CD4-positive, alpha-beta T cell (primary cell): ENCODE measurements at regions not wholly inside any gene's neighbourhood (a gene's known extent, or its start where the extent isn't known, plus 50 kb on each side); places are given as distances from the start of the nearest gene placed in this dataset.

ENCODE experiments used
- ATAC-seq: fragments of 200-7000 bp; cut with Tn5 transposase; one replicate; pipeline ENCODE4 v1.10.0; 2022; ENCODE audit warnings: mild to moderate bottlenecking; ENCODE audit not compliant: poor library complexity
- CTCF ChIA-PET: fragments of 350-600 bp; sonication (Branson Sonifier 250); formaldehyde crosslinking; loops from one replicate; lab custom pipeline; 2021; ENCODE audit warnings: antibody characterized with exemption, inconsistent platforms; lab: Charles Lee
- POLR2A ChIA-PET: fragments of 350-600 bp; sonication (Branson Sonifier 250); formaldehyde crosslinking; loops from one replicate; lab custom pipeline; 2021; ENCODE audit warnings: antibody characterized with exemption, inconsistent platforms; lab: Charles Lee
- DNase-seq, 14 experiments: peaks; one replicate each; pipeline ENCODE4 v3.0.0-alpha.2; 2013 to 2020; ENCODE audit warnings: mixed read lengths in 2 of 14
- H3K27ac ChIP-seq, 2 donors: one replicate each; pipeline versions ENCODE4 v1.5.1 to v1.7.0; 2013; ENCODE audit warnings: low read length in 2 of 2, low read depth in 1 of 2, mild to moderate bottlenecking in 1 of 2
- H3K27me3 ChIP-seq, 2 experiments: 1 replicate in 1 of 2; 2 replicates in 1 of 2; pipeline versions ENCODE4 v1.6.1 to v1.7.0; 2013; ENCODE audit warnings: low read length in 2 of 2, control low read depth in 1 of 2, mild to moderate bottlenecking in 1 of 2, moderate library complexity in 1 of 2; ENCODE audit not compliant: insufficient read depth in 2 of 2, control insufficient read depth in 1 of 2
- H3K36me3 ChIP-seq: one replicate; pipeline ENCODE4 v1.6.1; 2013; ENCODE audit warnings: low read length, control low read depth; ENCODE audit not compliant: insufficient read depth
- H3K4me1 ChIP-seq: one replicate; pipeline ENCODE4 v1.6.1; 2013; ENCODE audit warnings: low read length, control low read depth; ENCODE audit not compliant: insufficient read depth
- H3K4me3 ChIP-seq: one replicate; pipeline ENCODE4 v1.5.1; 2013; ENCODE audit warnings: mild to moderate bottlenecking, low read length, moderate library complexity
- H3K9me3 ChIP-seq, 2 experiments: 1 replicate in 1 of 2; 2 replicates in 1 of 2; pipeline versions ENCODE4 v1.6.1 to v1.7.0; 2013; ENCODE audit warnings: low read length in 2 of 2, mild to moderate bottlenecking in 2 of 2, control low read depth in 1 of 2, moderate library complexity in 1 of 2; ENCODE audit not compliant: control insufficient read depth in 1 of 2, insufficient read depth in 1 of 2
- H3K27ac Mint-ChIP-seq: one replicate; pipeline ENCODE4 v1.8.0; 2020; ENCODE audit warnings: mixed read lengths
- H3K27me3 Mint-ChIP-seq: one replicate; pipeline ENCODE4 v1.8.0; 2021; ENCODE audit warnings: mixed read lengths
- H3K36me3 Mint-ChIP-seq: one replicate; pipeline ENCODE4 v1.8.0; 2021; ENCODE audit warnings: low read depth, mixed read lengths
- H3K4me1 Mint-ChIP-seq: one replicate; pipeline ENCODE4 v1.8.0; 2021; ENCODE audit warnings: low read depth, mixed read lengths
- H3K4me3 Mint-ChIP-seq: one replicate; pipeline ENCODE4 v1.8.0; 2020; ENCODE audit warnings: mild to moderate bottlenecking, mixed read lengths
- H3K9me3 Mint-ChIP-seq: one replicate; pipeline ENCODE4 v1.8.0; 2020; ENCODE audit warnings: mixed read lengths
- intact Hi-C, 2 experiments: fragments of 100-400 bp; cut with DNase I in 1 of 2; cut with micrococcal nuclease in 1 of 2; formaldehyde crosslinking; loops; one replicate each; pipeline versions ENCODE4 v1.15.1 to v1.9.0; 2023 to 2025; cut with DNase I, micrococcal nuclease
- TF ChIP-seq, protein P1 (sequence below): fragments of 200-600 bp; IDR thresholded peaks from one replicate; pipeline ENCODE4 v1.8.0; 2022; ENCODE audit warnings: antibody characterized with exemption, mild to moderate bottlenecking

GRCh38 chr12:91349476-91349875, 166.9 kb upstream of the DCN start:
- DNase-seq (no peak), ATAC-seq (no peak)
- TF ChIP-seq, protein P1, sequence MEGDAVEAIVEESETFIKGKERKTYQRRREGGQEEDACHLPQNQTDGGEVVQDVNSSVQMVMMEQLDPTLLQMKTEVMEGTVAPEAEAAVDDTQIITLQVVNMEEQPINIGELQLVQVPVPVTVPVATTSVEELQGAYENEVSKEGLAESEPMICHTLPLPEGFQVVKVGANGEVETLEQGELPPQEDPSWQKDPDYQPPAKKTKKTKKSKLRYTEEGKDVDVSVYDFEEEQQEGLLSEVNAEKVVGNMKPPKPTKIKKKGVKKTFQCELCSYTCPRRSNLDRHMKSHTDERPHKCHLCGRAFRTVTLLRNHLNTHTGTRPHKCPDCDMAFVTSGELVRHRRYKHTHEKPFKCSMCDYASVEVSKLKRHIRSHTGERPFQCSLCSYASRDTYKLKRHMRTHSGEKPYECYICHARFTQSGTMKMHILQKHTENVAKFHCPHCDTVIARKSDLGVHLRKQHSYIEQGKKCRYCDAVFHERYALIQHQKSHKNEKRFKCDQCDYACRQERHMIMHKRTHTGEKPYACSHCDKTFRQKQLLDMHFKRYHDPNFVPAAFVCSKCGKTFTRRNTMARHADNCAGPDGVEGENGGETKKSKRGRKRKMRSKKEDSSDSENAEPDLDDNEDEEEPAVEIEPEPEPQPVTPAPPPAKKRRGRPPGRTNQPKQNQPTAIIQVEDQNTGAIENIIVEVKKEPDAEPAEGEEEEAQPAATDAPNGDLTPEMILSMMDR: no peak
- no peak overlapping the region for H3K4me3 Mint-ChIP-seq
- H3K4me1 ChIP-seq: no peaks in the 10 kb centered on the region
- intact Hi-C loops: no loop called here
- no peaks in the 10 kb centered on the region for H3K9me3 ChIP-seq
- H3K36me3 Mint-ChIP-seq: no peaks in the 10 kb centered on the region
- ChIA-PET CTCF (interaction anchor here (1.1 kb wide), 1 partner anchor 32 kb away, joined by 3 read pairs; no protein-coding TSS in a partner anchor), POLR2A (interaction anchor here (1.1 kb wide), 1 partner anchor 19 kb away, joined by 3 read pairs; no protein-coding TSS in a partner anchor)
- peaks cover 4% of the 10 kb centered on the region for H3K9me3 Mint-ChIP-seq
- no peak overlapping the region for H3K27ac Mint-ChIP-seq
- peaks cover 11% of the 10 kb centered on the region for H3K27me3 Mint-ChIP-seq
- H3K27ac ChIP-seq: no peak overlapping the region
- no peaks in the 10 kb centered on the region for H3K4me1 Mint-ChIP-seq
- H3K27me3 ChIP-seq: no peaks in the 10 kb centered on the region
- no peak overlapping the region for H3K4me3 ChIP-seq
- no peaks in the 10 kb centered on the region for H3K36me3 ChIP-seq

DNA sequence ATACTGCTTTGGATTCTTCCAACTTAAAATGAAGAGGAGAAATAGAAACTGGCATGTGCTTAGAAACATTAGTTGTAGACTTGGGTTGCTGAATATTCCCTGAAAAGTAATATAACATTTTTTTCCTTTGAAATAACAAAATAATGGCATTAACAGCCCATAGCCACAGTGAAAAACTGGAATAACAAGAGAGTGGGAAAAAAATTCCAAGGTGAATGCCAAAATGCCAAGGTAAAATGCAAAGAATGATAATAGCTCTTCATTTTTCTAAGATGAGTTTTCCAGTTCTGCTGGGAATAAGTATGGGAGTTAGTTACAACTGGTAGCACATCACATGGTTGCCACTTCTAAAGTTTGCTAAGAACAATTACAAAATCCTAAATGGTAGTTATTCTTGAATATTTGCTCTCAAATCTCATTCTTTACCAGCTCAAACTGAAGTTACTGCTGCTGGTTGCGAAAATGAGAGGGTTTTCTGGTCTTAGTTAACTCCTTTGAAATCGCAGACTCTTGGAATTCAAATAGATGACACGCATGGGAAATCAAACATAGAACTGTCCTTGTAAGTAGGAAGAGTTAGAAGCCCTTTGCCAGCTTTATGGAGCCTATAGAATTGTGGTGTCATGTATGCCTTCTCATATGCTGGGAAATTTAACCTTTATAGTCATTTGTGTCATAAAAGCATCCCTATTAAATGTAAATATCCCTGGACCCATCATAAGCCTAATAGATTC, 165.0 kb upstream of the DCN start:
- Mint-ChIP-seq H3K4me3 (no peak overlapping the region), H3K36me3 (no peaks in the 10 kb centered on the region), H3K27ac (no peak overlapping the region), H3K9me3 (peaks cover 4% of the 10 kb centered on the region), H3K27me3 (peaks cover 6% of the 10 kb centered on the region), H3K4me1 (no peaks in the 10 kb centered on the region)
- DNase-seq: no peak
- TF ChIP-seq, protein P1: no peak
- Histone ChIP-seq H3K36me3 (no peaks in the 10 kb centered on the region), H3K9me3 (no peaks in the 10 kb centered on the region), H3K4me3 (no peak overlapping the region), H3K27me3 (no peaks in the 10 kb centered on the region), H3K4me1 (no peaks in the 10 kb centered on the region), H3K27ac (no peak overlapping the region)
- POLR2A ChIA-PET: no interaction called here
- CTCF ChIA-PET: no interaction called here
- intact Hi-C loops: no loop called here
- no peak for ATAC-seq

GRCh38 chr12:91346827-91347226, 164.2 kb upstream of the DCN start:
- no peak for DNase-seq
- ATAC-seq: no peak
- ChIA-PET CTCF (no interaction called here), POLR2A (no interaction called here)
- H3K9me3 Mint-ChIP-seq: peaks cover 3% of the 10 kb centered on the region
- no peaks in the 10 kb centered on the region for H3K36me3 Mint-ChIP-seq
- H3K4me3 Mint-ChIP-seq: no peak overlapping the region
- H3K4me1 Mint-ChIP-seq: no peaks in the 10 kb centered on the region
- TF ChIP-seq, protein P1: no peak
- no peaks in the 10 kb centered on the region for H3K36me3 ChIP-seq
- no peaks in the 10 kb centered on the region for H3K9me3 ChIP-seq
- H3K27ac Mint-ChIP-seq: no peak overlapping the region
- intact Hi-C loops: no loop called here
- H3K4me1 ChIP-seq: no peaks in the 10 kb centered on the region
- no peaks in the 10 kb centered on the region for H3K27me3 ChIP-seq
- no peak overlapping the region for H3K27ac ChIP-seq
- H3K27me3 Mint-ChIP-seq: peaks cover 6% of the 10 kb centered on the region
- no peak overlapping the region for H3K4me3 ChIP-seq
